HG03354 (cell line): ENCODE measurements at regions not wholly inside any gene's neighbourhood (a gene's known extent, or its start where the extent isn't known, plus 50 kb on each side); places are given as distances from the start of the nearest gene placed in this dataset.
"Not testable (repeated sequence)": the region's sequence is repeated elsewhere in the genome, so short reads cannot be mapped to it uniquely, and the experiment has no call there.

Experiments used
- ATAC-seq: cut with Tn5 transposase; IDR thresholded peaks from one replicate; pipeline ENCODE4 v1.9.1; 2021; ENCODE audit warnings: mild to moderate bottlenecking; ENCODE audit not compliant: unreplicated experiment, poor library complexity, severe bottlenecking

GRCh38 chr4:121616449-121616848 is 80.3 kb downstream of the ANXA5 start:
- ATAC-seq, result not testable (repeated sequence)

DNA sequence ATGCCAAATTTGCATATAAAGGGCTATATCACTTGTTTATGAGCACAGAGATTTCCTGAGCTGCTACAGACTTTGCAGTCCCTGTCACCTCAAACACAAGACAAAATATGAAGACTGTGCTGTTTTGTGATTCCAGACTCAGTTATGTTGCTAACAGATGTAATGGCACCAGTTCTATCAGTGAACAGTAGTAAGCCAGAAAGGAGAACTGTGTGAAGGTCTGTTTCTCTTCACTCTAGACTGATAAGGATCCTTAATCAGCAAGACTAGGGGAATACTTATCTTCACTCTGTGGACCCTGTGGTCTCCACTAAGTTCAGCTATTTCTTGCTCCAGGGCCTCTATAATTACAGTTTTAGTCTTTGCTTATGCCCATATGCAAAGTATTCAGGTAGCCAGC is 82.7 kb downstream of the ANXA5 start:
- ATAC-seq, result no peak

GRCh38 chr4:121599049-121599448 is 97.7 kb downstream of the ANXA5 start:
- no peak for ATAC-seq

DNA sequence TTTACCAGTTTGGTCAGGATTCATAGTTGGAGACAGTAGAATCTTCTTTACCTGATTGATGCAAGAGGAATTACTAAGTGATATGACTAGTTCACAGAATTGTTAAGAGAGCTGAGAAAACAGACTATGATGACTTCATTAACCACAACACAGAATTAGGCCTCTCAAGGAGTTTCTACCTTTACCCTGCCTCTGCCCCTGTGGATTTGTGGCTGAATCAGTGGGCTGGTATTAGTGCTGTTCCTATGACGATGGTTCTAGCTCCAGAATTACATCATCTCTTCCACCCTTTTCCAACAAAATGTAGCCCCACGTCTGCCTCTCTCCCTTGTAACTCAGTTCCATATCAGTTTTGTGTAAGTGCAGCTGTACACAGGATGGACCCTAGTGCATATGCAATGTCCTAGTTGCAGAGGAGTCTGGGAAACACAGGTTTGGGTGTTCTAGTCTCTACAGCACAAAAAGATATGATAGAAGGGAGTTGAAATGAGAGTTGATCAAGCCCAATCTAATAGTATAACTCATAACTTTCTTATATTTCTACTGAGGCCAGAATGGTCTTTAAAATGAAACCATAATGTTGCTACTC is 99.3 kb downstream of the ANXA5 start:
- peak; percentile 61 for ATAC-seq

- ATAC-seq, result no peak
These were observed 101.8 kb downstream of the ANXA5 start for GRCh38 chr4:121594796-121595526.

DNA sequence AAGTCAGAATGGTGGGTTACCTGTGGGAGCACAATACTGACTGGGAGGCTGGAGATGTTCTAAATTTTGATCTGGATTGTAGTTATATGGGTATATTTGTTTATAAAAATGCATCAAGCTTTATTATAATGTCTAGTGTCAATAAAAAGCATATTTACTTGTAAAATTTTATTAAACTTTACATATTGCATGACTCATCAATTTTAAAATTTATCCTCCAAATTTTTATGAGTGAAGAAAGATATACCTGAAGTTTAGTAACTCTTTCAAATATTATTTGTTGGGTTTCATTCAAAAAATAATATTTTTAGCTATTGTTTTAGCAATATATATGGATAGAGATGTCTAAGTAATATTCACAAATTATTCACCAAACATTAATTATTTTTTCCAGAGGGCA is 103.0 kb downstream of the ANXA5 start:
- ATAC-seq, result no peak

GRCh38 chr4:121592257-121592656 is 104.5 kb downstream of the ANXA5 start:
- not testable (repeated sequence) for ATAC-seq

- no peak for ATAC-seq
These were observed 111.9 kb downstream of the ANXA5 start for GRCh38 chr4:121584836-121585235.

DNA sequence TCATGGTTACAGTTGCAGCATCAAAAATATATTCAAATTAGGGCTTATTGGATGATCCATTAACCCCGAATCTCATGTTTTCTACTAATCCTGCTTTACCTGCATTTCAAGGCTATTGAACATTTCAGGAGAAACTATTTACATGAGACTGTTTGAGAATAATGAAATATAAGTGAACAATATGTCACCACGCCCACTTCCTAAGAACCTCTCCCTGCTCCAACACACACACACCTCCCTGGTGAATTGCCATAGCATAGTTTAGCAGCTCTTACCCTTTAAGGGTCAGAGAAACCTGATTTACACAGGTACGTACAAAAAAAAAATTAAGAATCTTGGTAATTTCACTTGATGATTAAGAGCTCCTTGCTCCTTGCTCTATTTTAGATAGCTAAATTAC is 113.4 kb downstream of the ANXA5 start:
- no peak for ATAC-seq

DNA sequence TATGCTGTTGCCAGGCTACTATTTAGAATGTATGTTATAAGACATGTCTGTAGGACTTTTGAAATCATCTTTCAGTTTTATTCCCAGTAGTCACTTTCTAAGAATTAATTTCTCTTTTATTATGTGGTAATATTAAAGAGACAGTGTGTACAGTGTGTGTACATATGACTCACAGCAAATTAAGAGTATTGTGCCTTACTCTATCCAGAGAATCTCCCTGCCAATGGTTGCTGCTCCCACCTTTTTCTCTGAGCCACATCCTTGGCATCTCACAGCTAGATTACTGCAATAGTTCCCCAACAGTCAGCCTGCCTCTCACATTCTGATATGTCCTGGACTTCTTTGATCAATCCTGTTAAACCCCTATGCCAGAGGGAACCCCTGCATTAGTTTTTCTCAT is 114.5 kb downstream of the ANXA5 start:
- no peak for ATAC-seq

DNA sequence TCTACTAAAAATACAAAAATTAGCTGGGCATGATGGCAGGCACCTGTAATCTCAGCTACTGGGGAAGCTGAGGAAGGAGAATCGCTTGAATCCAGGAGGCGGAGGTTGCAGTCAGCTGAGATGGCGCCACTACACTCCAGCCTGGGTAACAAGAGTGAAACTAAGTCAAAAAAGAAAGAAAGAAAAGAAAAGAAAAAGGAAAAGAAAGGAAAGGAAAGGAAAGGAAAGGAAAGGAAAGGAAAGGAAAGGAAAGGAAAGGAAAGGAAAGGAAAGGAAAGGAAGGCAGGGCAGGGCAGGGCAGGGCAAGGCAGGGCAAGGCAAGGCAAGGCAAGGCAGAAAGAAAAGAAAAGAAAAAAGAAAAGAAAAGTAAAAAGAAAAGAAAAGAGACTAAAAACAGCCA is 121.4 kb downstream of the ANXA5 start:
- not testable (repeated sequence) for ATAC-seq

- no peak for ATAC-seq
These were observed 122.2 kb downstream of the ANXA5 start for GRCh38 chr4:121574618-121575017.

DNA sequence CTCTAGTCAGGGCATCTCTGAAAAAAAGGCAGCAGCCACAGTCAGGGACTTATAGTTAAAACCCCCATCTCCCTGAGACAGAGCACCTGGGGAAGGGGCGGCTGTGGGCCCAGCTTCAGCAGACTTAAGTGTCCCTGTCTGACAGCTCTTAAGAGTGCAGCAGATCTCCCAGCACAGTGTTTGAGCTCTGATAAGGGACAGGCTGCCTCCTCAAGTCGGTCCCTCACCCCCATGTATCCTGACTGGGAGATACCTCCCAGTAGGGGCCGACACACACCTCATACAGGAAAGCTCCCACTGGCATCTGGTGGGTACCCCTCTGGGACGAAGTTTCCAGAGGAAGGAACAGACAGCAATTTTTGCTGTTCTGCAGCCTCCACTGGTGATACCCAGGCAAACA is 129.0 kb downstream of the ANXA5 start:
- no peak for ATAC-seq

- no peak for ATAC-seq
These were observed 131.9 kb downstream of the ANXA5 start for GRCh38 chr4:121564840-121565375.

- ATAC-seq, result no peak
These were observed 134.0 kb downstream of the ANXA5 start for GRCh38 chr4:121562811-121563210.

- no peak for ATAC-seq
These were observed 141.3 kb downstream of the ANXA5 start for GRCh38 chr4:121555315-121556107.

DNA sequence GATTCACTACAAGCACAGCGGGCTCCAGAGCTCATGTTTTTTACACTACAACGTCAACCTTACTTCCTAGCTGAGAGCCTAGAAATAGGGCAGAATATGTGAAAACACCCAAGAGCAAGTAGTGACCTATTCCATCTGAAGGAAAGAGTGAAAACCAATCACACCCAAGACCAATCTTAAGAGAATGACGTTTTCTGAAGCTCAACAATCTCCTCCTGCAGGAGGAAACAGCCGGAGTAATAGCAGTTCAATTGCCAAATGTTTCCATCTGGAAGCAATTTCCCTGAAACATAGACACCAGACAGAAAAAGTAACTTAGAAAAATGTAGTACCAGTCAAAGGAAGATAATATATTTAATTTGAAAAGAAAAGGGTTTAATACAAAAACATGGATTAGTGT is 142.4 kb downstream of the ANXA5 start:
- ATAC-seq, result no peak

- ATAC-seq, result no peak
These were observed 144.9 kb downstream of the ANXA5 start for GRCh38 chr4:121551881-121552280.

DNA sequence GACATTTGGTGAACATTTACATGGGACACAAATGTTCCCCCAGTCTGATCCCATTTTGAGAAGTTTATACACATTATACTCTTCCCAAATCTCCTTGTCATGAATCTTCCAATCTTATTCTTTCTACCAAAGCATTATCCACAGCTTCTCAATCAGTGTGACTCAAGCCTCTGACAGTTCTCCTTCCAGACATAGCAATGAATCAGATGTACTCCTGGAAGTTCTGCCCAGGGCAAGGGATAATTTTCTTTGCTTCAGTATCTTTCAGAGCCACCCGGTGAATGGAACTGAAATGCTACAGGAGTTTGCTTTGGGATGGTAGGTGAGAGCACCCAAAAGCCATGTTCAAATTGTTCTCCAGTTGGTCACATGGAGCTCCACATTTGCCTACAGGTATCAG is 145.5 kb downstream of the ANXA5 start:
- ATAC-seq, result no peak

DNA sequence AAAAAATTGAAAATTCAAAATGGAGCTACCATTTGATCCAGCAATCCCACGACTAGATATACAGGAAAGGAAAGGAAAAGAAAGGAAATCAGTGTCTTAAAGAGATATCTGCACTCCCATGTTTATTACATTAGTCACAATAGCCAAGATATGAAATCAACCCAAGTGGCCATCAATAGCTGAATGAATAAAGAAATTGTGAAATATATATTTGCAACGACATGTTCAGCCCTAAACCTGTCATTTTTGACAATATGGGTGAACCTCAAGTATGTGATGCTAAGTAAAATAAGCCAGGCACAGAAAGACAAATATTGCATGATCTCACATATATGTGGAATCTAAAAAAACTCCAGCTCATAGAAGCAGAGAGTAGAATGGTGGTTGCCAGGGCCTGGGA is 155.1 kb downstream of the ANXA5 start:
- no peak for ATAC-seq

GRCh38 chr4:121535351-121535750 is 154.5 kb upstream of the QRFPR start:
- ATAC-seq, result no peak
